Coronary artery (tissue), 2 donors: ENCODE measurements at regions not wholly inside any gene's neighbourhood (a gene's known extent, or its start where the extent isn't known, plus 50 kb on each side); places are given as distances from the start of the nearest gene placed in this dataset.
"Not testable (repeated sequence)": the region's sequence is repeated elsewhere in the genome, so short reads cannot be mapped to it uniquely, and the experiment has no call there.

Source experiments
- DNase-seq: peaks from one replicate; pipeline ENCODE4 v3.0.0-alpha.2; 2017; ENCODE audit warnings: low spot score
- H3K27ac ChIP-seq, 2 donors: fragments of 200-600 bp; sonication (generic); one replicate each; pipeline ENCODE4 v1.5.1; 2016 to 2019
- H3K4me3 ChIP-seq: fragments of 200-600 bp; sonication (generic); 2 replicates; pipeline ENCODE4 v1.5.1; 2016; ENCODE audit warnings: mild to moderate bottlenecking, moderate library complexity
- TF ChIP-seq, protein P1 (sequence below): fragments of 200-600 bp; sonication (generic); IDR thresholded peaks from one replicate; pipeline ENCODE4 v1.5.1; 2019; ENCODE audit warnings: antibody characterized with exemption

- Histone ChIP-seq H3K27ac (no peak overlapping the region), H3K4me3 (no peak overlapping the region)
- TF ChIP-seq, protein P1, sequence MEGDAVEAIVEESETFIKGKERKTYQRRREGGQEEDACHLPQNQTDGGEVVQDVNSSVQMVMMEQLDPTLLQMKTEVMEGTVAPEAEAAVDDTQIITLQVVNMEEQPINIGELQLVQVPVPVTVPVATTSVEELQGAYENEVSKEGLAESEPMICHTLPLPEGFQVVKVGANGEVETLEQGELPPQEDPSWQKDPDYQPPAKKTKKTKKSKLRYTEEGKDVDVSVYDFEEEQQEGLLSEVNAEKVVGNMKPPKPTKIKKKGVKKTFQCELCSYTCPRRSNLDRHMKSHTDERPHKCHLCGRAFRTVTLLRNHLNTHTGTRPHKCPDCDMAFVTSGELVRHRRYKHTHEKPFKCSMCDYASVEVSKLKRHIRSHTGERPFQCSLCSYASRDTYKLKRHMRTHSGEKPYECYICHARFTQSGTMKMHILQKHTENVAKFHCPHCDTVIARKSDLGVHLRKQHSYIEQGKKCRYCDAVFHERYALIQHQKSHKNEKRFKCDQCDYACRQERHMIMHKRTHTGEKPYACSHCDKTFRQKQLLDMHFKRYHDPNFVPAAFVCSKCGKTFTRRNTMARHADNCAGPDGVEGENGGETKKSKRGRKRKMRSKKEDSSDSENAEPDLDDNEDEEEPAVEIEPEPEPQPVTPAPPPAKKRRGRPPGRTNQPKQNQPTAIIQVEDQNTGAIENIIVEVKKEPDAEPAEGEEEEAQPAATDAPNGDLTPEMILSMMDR, result no peak
- no peak for DNase-seq
These were observed 273.7 kb upstream of the ATP11B start for GRCh38 chr3:182519569-182519968.

DNA sequence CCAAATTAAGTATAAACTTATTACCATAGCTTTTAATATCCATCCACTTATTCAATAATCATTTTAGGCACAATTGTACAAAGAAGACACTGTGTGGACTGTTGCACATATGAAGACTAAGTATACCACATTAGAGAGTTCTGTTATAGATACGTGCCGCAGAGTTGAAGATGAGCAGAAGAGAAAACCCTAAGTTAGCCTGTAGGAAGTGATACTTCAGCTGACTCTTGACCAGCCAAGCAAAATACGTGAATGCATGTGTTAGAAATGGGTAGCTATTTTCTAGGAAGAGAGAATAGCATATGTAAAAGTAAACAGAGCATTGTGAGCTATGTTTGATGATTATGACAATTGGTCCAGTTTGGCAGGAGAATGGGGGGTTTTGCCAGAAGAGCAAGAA lies 272.0 kb upstream of the ATP11B start:
- Histone ChIP-seq H3K4me3 (no peak overlapping the region), H3K27ac (no peak overlapping the region)
- no peak for DNase-seq
- TF ChIP-seq, protein P1, result no peak

- not testable (repeated sequence) for H3K4me3 ChIP-seq, DNase-seq, H3K27ac ChIP-seq
These were observed 269.9 kb upstream of the ATP11B start for GRCh38 chr3:182523424-182523823.

DNA sequence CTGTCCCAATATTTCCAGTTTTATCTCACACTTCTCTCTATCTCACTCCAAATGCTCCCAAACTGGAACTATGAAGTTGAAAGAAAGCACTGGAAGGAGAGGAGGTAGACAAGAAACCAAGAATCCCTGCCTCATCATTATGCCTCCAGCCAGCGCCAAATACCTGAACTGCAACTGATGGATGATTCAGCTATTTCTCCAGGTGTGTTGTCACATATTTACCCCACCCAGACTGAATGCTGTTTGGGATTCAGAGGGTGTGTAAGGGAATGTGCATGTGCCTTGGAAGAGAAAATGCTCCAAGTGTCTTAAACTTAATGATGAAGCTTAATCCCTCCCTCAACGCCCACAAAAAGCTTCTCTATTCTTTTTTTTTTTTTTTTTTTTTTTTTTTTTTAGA lies 269.5 kb upstream of the ATP11B start:
- Histone ChIP-seq H3K27ac (no peak overlapping the region), H3K4me3 (no peak overlapping the region)
- TF ChIP-seq, protein P1, result no peak
- no peak for DNase-seq

DNA sequence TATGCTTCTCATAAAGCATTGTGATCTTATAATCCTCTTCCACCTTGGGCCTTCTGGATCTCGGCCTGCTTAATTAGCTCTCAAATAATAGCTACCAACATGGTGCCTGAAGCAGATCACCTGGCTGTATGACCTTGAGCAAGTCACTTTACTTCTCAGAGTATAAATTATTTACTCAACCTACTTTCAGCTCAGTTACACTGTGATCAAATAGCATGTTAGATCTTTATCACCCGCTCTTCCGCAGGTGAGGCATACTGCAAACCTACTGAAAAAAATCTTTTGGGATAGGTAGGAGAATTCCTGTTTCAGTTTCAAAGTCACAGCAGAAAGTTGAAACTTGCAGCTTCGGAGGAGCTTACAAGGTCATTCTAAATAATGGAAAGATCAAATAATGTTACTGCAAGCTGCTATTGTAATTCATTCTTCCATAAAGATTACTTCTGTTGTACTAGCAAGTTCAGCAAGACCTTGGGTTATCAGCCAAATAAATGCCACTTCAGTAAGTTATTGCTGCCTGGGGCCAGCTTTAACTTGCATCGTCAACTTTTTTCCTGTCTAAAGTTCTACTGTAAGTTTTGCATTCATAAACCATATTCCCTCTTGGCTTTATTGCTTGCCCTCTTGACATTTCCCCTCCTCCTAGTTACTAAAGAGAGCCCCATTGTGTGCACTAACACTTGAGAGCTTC lies 268.4 kb upstream of the ATP11B start:
- Histone ChIP-seq H3K27ac (no peak overlapping the region), H3K4me3 (no peak overlapping the region)
- TF ChIP-seq, protein P1, result no peak
- no peak for DNase-seq

DNA sequence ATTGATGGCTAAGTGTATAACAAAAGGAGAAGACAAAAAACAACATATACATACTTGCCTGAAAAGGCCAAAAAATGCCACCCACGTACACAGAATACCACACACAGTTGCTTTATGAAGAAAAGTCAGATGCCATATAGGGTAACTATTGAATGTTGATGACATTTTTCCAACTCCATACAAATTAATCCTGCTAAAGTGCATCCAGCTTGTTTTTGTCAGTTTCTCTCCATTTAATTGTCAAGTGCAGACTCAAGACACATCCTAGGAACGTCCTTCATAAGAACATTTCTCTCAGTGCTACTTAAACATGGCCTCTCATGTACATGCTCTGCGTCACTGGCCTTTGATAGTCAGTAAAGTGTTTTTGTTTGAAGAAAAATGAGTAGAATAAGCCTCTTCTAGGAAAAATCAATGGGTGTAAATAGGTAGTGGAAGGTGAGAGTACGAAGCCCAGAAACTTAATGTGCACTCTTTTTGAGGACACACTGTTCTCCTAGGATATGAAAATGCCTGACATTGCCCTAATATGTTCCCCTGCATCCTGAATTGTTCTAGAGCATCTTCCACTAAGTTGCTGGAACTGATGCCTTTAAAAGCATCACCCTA lies 267.4 kb upstream of the ATP11B start:
- H3K4me3 ChIP-seq, result no peak overlapping the region
- no peak for DNase-seq
- TF ChIP-seq, protein P1, result no peak
- H3K27ac ChIP-seq, result no peak overlapping the region

- no peak overlapping the region for H3K27ac ChIP-seq
- no peak for DNase-seq
- no peak overlapping the region for H3K4me3 ChIP-seq
- TF ChIP-seq, protein P1, result no peak
These were observed 265.6 kb upstream of the ATP11B start for GRCh38 chr3:182527745-182528144.
